Ascending aorta (tissue), 2 donors: ENCODE measurements at regions not wholly inside any gene's neighbourhood (a gene's known extent, or its start where the extent isn't known, plus 50 kb on each side); places are given as distances from the start of the nearest gene placed in this dataset.
"Not testable (repeated sequence)": the region's sequence is repeated elsewhere in the genome, so short reads cannot be mapped to it uniquely, and the experiment has no call there.

Experiments
- DNase-seq, 2 donors: peaks; one replicate each; pipeline ENCODE4 v3.0.0-alpha.2; 2019; ENCODE audit warnings: low spot score in 2 of 2
- H3K27ac ChIP-seq, 2 donors: fragments of 200-600 bp; sonication (generic); one replicate each; pipeline ENCODE4 v1.5.1; 2016 to 2017; ENCODE audit warnings: mild to moderate bottlenecking in 1 of 2
- H3K27me3 ChIP-seq: fragments of 200-600 bp; sonication (generic); one replicate; pipeline ENCODE4 v1.5.1; 2017
- H3K36me3 ChIP-seq, 2 donors: fragments of 200-600 bp; sonication (generic); one replicate each; pipeline ENCODE4 v1.5.1; 2016
- H3K4me1 ChIP-seq, 2 donors: fragments of 200-600 bp; sonication (generic); one replicate each; pipeline ENCODE4 v1.5.1; 2016 to 2017; ENCODE audit warnings: mild to moderate bottlenecking in 1 of 2
- H3K4me3 ChIP-seq, 2 donors: fragments of 200-600 bp; sonication (generic); one replicate each; pipeline ENCODE4 v1.5.1; 2016 to 2017; ENCODE audit warnings: mild to moderate bottlenecking in 1 of 2
- H3K9me3 ChIP-seq, 2 donors: fragments of 200-600 bp; sonication (generic); one replicate each; pipeline ENCODE4 v1.5.1; 2016
- intact Hi-C: fragments of 100-400 bp; cut with DNase I; formaldehyde crosslinking; loops from one replicate; pipeline ENCODE4 v1.15.1; 2023
- TF ChIP-seq, protein P1 (sequence below), 3 experiments: fragments of 200-600 bp in 2 of 3; fragments of 450-650 bp in 1 of 3; sonication (generic) in 2 of 3; IDR thresholded peaks; one replicate each; pipeline ENCODE4 v1.5.1; 2016 to 2019; ENCODE audit warnings: antibody characterized with exemption in 3 of 3, mild to moderate bottlenecking in 1 of 3, moderate library complexity in 1 of 3

DNA sequence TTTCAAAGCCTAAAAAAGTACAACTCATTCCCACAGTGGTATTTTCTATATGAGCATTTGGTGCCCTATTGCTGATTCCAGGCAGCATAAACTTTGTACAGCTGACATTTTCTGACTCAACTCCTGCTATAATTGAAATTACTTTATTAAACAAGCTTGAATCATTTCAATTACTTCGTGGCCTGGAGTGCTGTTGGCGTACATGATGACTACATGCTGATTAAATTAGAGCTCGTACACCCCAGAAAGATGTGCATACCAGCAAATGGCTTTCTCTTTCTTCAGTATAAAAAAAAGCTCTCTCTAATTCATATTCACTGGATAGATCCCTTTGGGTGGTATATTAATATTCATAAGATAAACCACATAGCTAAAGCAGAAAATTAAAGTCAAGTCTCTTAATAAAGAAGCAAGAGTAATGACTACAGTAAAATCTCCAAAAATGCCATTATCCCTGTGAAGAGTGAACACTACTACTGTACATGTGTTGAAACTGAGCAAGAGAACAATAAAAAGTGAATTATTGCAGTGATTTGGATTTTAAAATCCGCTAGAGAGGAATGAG is 245.0 kb upstream of the IGFBP7 start:
- DNase-seq = no peak
- H3K4me3 ChIP-seq = no peak overlapping the region
- intact Hi-C loops = no loop called here
- H3K4me1 ChIP-seq = no peaks in the 10 kb centered on the region
- TF ChIP-seq, protein P1, sequence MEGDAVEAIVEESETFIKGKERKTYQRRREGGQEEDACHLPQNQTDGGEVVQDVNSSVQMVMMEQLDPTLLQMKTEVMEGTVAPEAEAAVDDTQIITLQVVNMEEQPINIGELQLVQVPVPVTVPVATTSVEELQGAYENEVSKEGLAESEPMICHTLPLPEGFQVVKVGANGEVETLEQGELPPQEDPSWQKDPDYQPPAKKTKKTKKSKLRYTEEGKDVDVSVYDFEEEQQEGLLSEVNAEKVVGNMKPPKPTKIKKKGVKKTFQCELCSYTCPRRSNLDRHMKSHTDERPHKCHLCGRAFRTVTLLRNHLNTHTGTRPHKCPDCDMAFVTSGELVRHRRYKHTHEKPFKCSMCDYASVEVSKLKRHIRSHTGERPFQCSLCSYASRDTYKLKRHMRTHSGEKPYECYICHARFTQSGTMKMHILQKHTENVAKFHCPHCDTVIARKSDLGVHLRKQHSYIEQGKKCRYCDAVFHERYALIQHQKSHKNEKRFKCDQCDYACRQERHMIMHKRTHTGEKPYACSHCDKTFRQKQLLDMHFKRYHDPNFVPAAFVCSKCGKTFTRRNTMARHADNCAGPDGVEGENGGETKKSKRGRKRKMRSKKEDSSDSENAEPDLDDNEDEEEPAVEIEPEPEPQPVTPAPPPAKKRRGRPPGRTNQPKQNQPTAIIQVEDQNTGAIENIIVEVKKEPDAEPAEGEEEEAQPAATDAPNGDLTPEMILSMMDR (IDR thresholded peaks at IDR 0.05) = no peak
- H3K27me3 ChIP-seq = no peaks in the 10 kb centered on the region
- H3K36me3 ChIP-seq = no peaks in the 10 kb centered on the region
- H3K27ac ChIP-seq = no peak overlapping the region
- H3K9me3 ChIP-seq = no peaks in the 10 kb centered on the region

DNA sequence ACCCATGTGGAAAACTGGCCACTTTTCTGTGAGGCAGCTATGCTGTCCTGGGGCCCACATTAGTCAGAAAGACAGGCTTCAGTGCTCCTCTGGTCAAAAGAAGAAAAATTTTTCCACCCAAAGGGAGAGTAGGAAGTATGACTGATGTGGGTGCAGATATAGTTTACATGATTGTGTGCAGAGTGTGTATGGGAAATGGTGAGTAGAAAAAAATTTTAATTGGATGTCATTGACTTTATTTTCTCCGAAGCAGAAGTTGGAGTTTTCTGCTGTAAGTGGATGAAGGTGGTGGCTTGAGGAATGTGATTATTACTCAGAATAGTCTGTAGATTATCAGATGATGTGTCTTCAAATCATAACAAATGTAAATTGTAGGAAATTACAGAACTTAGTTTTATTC is 241.5 kb upstream of the IGFBP7 start:
- Histone ChIP-seq H3K4me1 (no peaks in the 10 kb centered on the region), H3K9me3 (no peaks in the 10 kb centered on the region), H3K27ac (no peak overlapping the region), H3K36me3 (no peaks in the 10 kb centered on the region), H3K27me3 (no peaks in the 10 kb centered on the region), H3K4me3 (no peak overlapping the region)
- TF ChIP-seq, protein P1 (IDR thresholded peaks at IDR 0.05) = no peak
- intact Hi-C loops = no loop called here
- no peak for DNase-seq

GRCh38 chr4:57344296-57344695 is 234.1 kb upstream of the IGFBP7 start:
- intact Hi-C loops = loop anchor here (5.0 kb wide), 1 partner anchor 68 kb away; no protein-coding TSS in a partner anchor
- TF ChIP-seq, protein P1 (IDR thresholded peaks at IDR 0.05) = no peak
- Histone ChIP-seq H3K27ac (no peak overlapping the region), H3K4me3 (no peak overlapping the region), H3K27me3 (no peaks in the 10 kb centered on the region), H3K36me3 (no peaks in the 10 kb centered on the region), H3K4me1 (no peaks in the 10 kb centered on the region), H3K9me3 (no peaks in the 10 kb centered on the region)
- DNase-seq = no peak

DNA sequence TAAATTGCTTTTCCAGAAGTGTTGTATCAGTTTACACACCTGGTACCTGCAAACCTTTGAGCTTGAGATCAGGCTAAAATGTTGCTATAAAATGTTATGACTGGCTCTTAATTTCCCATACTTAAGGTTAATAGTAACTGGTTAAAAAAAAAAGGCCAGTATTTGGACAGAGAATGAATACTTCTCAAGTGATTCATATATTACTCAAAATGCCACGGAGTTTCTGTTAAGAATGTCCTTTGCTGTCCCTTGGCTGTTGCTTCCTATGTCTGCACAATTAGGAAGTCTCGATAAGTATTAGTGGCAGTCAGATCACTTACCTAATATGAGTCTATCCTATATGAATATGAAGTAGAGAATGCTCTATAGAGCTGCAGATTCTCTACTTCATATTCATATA is 232.2 kb upstream of the IGFBP7 start:
- intact Hi-C loops = loop anchor here (5.0 kb wide), 1 partner anchor 70 kb away; no protein-coding TSS in a partner anchor
- Histone ChIP-seq H3K27ac (no peak overlapping the region), H3K4me1 (no peaks in the 10 kb centered on the region), H3K4me3 (no peak overlapping the region), H3K9me3 (no peaks in the 10 kb centered on the region), H3K27me3 (no peaks in the 10 kb centered on the region), H3K36me3 (no peaks in the 10 kb centered on the region)
- DNase-seq = no peak
- TF ChIP-seq, protein P1 (IDR thresholded peaks at IDR 0.05) = no peak

GRCh38 chr4:57338861-57339260 is 228.7 kb upstream of the IGFBP7 start:
- H3K4me3 ChIP-seq, H3K4me1 ChIP-seq, intact Hi-C loops, DNase-seq, H3K27ac ChIP-seq, H3K9me3 ChIP-seq, H3K36me3 ChIP-seq, H3K27me3 ChIP-seq: not testable (repeated sequence)

GRCh38 chr4:57333684-57334083 is 223.5 kb upstream of the IGFBP7 start:
- no peaks in the 10 kb centered on the region for H3K36me3 ChIP-seq

More at GRCh38 chr4:57333684-57334083, 223.5 kb upstream of the IGFBP7 start:
- no peak overlapping the region for H3K4me3 ChIP-seq
- no peak for DNase-seq
- H3K4me1 ChIP-seq = no peaks in the 10 kb centered on the region
- no peaks in the 10 kb centered on the region for H3K9me3 ChIP-seq
- no peaks in the 10 kb centered on the region for H3K27me3 ChIP-seq
- intact Hi-C loops = no loop called here
- TF ChIP-seq, protein P1 (IDR thresholded peaks at IDR 0.05) = no peak
- H3K27ac ChIP-seq = no peak overlapping the region
